ENCODE measurements at regions not wholly inside any gene's neighbourhood (a gene's known extent, or its start where the extent isn't known, plus 50 kb on each side); places are given as distances from the start of the nearest gene placed in this dataset.

DNA sequence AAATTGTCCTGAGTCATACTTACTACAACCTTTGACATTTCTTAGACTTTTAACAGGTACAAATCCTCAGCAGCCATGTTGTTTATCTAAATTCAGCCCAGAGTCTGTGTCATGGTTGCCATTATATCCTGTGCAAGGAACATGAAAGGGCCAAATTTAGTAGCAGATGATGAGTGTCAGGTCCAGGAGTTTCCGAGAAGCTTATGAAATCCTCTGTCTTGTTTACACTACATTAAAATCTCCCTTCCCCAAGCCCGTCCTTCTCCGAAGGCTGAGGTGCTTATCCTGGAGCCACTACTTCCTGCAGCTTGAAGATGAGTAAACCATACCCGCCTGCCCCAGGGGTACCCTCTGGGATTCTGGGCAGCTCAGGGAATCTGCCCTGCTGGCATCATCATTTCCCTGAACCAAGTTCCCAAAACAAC lies 102.6 kb upstream of the SERP2 start:
- no peak for TF ChIP-seq POLR2A (IDR thresholded peaks at IDR 0.05)
- TF ChIP-seq, protein P1, sequence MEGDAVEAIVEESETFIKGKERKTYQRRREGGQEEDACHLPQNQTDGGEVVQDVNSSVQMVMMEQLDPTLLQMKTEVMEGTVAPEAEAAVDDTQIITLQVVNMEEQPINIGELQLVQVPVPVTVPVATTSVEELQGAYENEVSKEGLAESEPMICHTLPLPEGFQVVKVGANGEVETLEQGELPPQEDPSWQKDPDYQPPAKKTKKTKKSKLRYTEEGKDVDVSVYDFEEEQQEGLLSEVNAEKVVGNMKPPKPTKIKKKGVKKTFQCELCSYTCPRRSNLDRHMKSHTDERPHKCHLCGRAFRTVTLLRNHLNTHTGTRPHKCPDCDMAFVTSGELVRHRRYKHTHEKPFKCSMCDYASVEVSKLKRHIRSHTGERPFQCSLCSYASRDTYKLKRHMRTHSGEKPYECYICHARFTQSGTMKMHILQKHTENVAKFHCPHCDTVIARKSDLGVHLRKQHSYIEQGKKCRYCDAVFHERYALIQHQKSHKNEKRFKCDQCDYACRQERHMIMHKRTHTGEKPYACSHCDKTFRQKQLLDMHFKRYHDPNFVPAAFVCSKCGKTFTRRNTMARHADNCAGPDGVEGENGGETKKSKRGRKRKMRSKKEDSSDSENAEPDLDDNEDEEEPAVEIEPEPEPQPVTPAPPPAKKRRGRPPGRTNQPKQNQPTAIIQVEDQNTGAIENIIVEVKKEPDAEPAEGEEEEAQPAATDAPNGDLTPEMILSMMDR (IDR thresholded peaks at IDR 0.05): no peak
- H3K36me3 ChIP-seq: no peaks in the 10 kb centered on the region
- no peak overlapping the region for H3K4me3 ChIP-seq
- H3K27me3 ChIP-seq: no peaks in the 10 kb centered on the region
- no peaks in the 10 kb centered on the region for H3K9me3 ChIP-seq
- peak in 1 of 2 donors; percentile 51 for DNase-seq
- peak overlapping the region; percentile 80 to 94 for H3K27ac ChIP-seq
- H3K4me1 ChIP-seq: peaks cover 10 to 13% of the 10 kb centered on the region in 2 donors
- intact Hi-C loops (cut with DNase I; ENCODE audit: low total_unique reads): no loop called here

DNA sequence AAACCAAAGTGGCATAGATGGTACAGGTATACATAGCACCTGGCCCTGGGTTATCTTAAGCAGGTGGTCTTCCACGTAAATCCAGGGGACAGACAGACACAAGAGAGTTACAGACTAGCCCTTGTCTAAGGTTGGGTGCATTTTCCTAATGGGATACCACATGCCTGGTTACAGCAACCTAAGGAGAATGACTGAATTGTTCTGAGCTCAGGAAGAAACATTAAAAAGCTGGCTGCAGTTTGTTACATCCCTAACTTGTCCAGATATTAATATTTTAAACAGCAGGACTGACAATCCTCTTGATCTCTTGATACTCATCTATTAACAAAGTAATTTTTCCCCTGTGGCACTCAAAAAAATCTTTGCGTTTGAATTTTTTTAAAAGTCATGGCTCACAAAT lies 102.2 kb upstream of the SERP2 start:
- DNase-seq: no peak
- H3K4me1 ChIP-seq: peaks cover 10 to 13% of the 10 kb centered on the region in 2 donors
- H3K36me3 ChIP-seq: no peaks in the 10 kb centered on the region
- H3K9me3 ChIP-seq: no peaks in the 10 kb centered on the region
- H3K27me3 ChIP-seq: no peaks in the 10 kb centered on the region
- intact Hi-C loops (cut with DNase I; ENCODE audit: low total_unique reads): no loop called here
- H3K27ac ChIP-seq: peak overlapping the region; percentile 80 to 94
- no peak overlapping the region for H3K4me3 ChIP-seq
- TF ChIP-seq, protein P1 (IDR thresholded peaks at IDR 0.05): no peak
- no peak for TF ChIP-seq POLR2A (IDR thresholded peaks at IDR 0.05)

DNA sequence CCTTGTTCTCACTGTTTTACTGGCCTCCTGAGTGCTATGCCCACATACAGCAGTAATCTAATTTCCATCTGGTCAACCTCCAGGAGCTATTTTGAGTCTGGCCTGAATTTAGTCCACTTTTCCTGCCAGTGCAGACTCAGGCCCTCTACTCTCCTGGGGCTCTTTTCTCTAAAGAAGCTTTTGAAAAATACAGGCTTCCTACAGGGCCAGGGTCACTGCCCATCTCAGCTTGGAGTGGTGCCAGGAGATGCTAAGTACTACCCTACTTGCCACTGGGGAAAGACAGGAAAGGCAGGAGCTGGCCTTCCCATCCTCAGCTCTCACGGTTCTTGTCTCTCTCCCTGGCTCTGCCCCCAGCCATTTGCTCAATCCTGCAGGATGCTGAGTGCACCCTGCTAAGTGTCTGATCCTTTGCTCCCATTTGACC lies 101.7 kb upstream of the SERP2 start:
- H3K4me1 ChIP-seq: peaks cover 10 to 13% of the 10 kb centered on the region in 2 donors
- peak overlapping the region; percentile 80 to 94 for H3K27ac ChIP-seq
- H3K27me3 ChIP-seq: no peaks in the 10 kb centered on the region
- no peak for TF ChIP-seq POLR2A (IDR thresholded peaks at IDR 0.05)
- TF ChIP-seq, protein P1 (IDR thresholded peaks at IDR 0.05): no peak
- no peak overlapping the region for H3K4me3 ChIP-seq
- intact Hi-C loops (cut with DNase I; ENCODE audit: low total_unique reads): no loop called here
- H3K9me3 ChIP-seq: no peaks in the 10 kb centered on the region
- no peaks in the 10 kb centered on the region for H3K36me3 ChIP-seq
- DNase-seq: peak; percentile 35 to 68

DNA sequence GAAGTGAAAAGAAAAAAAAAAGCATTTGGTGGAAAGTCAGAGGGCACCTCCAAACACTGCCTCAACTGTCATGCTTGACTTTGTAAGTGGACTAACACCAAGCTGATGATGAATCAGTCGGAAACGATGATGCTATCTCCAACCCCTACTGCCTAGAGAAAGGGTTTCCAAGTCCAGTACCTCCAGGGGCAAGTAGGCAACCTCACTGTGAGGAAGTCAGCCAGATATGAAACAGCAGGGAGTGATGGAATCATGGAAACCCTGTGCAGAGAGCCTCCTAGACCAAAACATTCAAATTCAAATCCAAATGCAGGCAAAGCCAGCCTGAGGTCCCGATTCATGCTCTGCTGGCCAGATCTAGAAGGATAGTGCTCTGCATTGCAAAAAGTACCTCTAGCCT lies 100.9 kb upstream of the SERP2 start:
- H3K27ac ChIP-seq: peak overlapping the region; percentile 80 to 94
- H3K4me3 ChIP-seq: no peak overlapping the region
- no peak for DNase-seq
- intact Hi-C loops (cut with DNase I; ENCODE audit: low total_unique reads): no loop called here
- H3K36me3 ChIP-seq: no peaks in the 10 kb centered on the region
- H3K4me1 ChIP-seq: peaks cover 10 to 13% of the 10 kb centered on the region in 2 donors
- H3K9me3 ChIP-seq: no peaks in the 10 kb centered on the region
- H3K27me3 ChIP-seq: no peaks in the 10 kb centered on the region
- TF ChIP-seq POLR2A (IDR thresholded peaks at IDR 0.05): no peak
- TF ChIP-seq, protein P1 (IDR thresholded peaks at IDR 0.05): no peak

DNA sequence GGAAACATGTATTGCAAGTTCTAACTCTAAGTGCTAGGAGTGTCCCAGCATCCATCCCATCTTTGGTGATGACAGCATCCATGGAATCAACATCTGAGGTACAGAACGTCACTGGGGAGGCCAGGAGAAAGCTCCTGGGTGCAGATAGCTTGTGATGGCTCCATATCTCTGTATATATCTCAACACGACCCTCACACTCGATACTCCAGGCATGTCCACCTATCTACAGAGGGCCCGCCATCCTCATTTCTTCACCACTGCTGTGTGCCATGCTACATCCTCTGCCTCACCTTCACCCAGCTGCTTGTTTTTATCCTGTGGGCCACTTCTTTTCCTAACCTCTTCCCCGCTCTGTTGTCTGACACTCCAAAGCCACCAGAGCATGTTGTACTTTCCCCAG lies 100.4 kb upstream of the SERP2 start:
- Histone ChIP-seq H3K4me1 (peaks cover 10 to 13% of the 10 kb centered on the region in 2 donors), H3K27me3 (no peaks in the 10 kb centered on the region), H3K36me3 (no peaks in the 10 kb centered on the region), H3K4me3 (no peak overlapping the region), H3K27ac (peak overlapping the region; percentile 80 to 94), H3K9me3 (no peaks in the 10 kb centered on the region)
- TF ChIP-seq, protein P1 (IDR thresholded peaks at IDR 0.05): no peak
- TF ChIP-seq POLR2A (IDR thresholded peaks at IDR 0.05): no peak
- intact Hi-C loops (cut with DNase I; ENCODE audit: low total_unique reads): no loop called here
- DNase-seq: no peak

Measured in uterus (tissue), 3 donors.